Activated CD8-positive, alpha-beta T cell treated with anti-CD3 and anti-CD28 coated beads, Interleukin-2, amount 10 ng/mL, durations not matched to agents 7 days and 5 days (primary cell): ENCODE measurements at regions not wholly inside any gene's neighbourhood (a gene's known extent, or its start where the extent isn't known, plus 50 kb on each side); places are given as distances from the start of the nearest gene placed in this dataset.

ENCODE experiments used
- ATAC-seq: fragments of 150-1000 bp; cut with Tn5 transposase; one replicate; pipeline ENCODE4 v1.10.0; 2021; ENCODE audit warnings: moderate library complexity
- CTCF ChIA-PET: fragments of 350-600 bp; sonication (Branson Sonifier 250); formaldehyde crosslinking; loops from one replicate; lab custom pipeline; 2021; ENCODE audit warnings: antibody characterized with exemption; lab: Charles Lee
- POLR2A ChIA-PET: fragments of 350-600 bp; sonication (Branson Sonifier 250); formaldehyde crosslinking; loops from one replicate; lab custom pipeline; 2021; ENCODE audit warnings: antibody characterized with exemption; lab: Charles Lee
- DNase-seq: peaks from one replicate; pipeline ENCODE4 v3.0.0-alpha.2; 2020
- H3K27ac Mint-ChIP-seq: one replicate; pipeline ENCODE4 v1.8.0; 2021; ENCODE audit warnings: mild to moderate bottlenecking, mixed read lengths
- H3K27me3 Mint-ChIP-seq: one replicate; pipeline ENCODE4 v1.8.0; 2021; ENCODE audit warnings: low read depth, mixed read lengths
- H3K36me3 Mint-ChIP-seq: one replicate; pipeline ENCODE4 v1.8.0; 2021; ENCODE audit warnings: low read depth, mixed read lengths
- H3K4me1 Mint-ChIP-seq: one replicate; pipeline ENCODE4 v1.8.0; 2021; ENCODE audit warnings: low read depth, mixed read lengths
- H3K4me3 Mint-ChIP-seq: one replicate; pipeline ENCODE4 v1.8.0; 2021; ENCODE audit warnings: mild to moderate bottlenecking, mixed read lengths
- H3K9me3 Mint-ChIP-seq: one replicate; pipeline ENCODE4 v1.8.0; 2022; ENCODE audit warnings: mixed read lengths; ENCODE audit not compliant: insufficient read depth

- DNase-seq (no peak), ATAC-seq (no peak)
- Mint-ChIP-seq H3K27me3 (no peaks in the 10 kb centered on the region), H3K4me1 (no peaks in the 10 kb centered on the region), H3K4me3 (no peak overlapping the region), H3K27ac (no peak overlapping the region), H3K36me3 (no peaks in the 10 kb centered on the region), H3K9me3 (no peaks in the 10 kb centered on the region)
- POLR2A ChIA-PET = no interaction called here
- CTCF ChIA-PET = no interaction called here
Observed at GRCh38 chr6:168226061-168226752, 93.4 kb downstream of the DACT2 start.

GRCh38 chr6:168225471-168225911 lies 94.1 kb downstream of the DACT2 start:
- Mint-ChIP-seq H3K4me1 (no peaks in the 10 kb centered on the region), H3K9me3 (no peaks in the 10 kb centered on the region), H3K36me3 (no peaks in the 10 kb centered on the region), H3K27ac (no peak overlapping the region), H3K4me3 (no peak overlapping the region), H3K27me3 (no peaks in the 10 kb centered on the region)
- ChIA-PET CTCF (no interaction called here), POLR2A (no interaction called here)
- DNase-seq (no peak), ATAC-seq (no peak)

- DNase-seq = no peak
- Mint-ChIP-seq H3K4me3 (no peak overlapping the region), H3K27ac (no peak overlapping the region), H3K27me3 (no peaks in the 10 kb centered on the region), H3K36me3 (no peaks in the 10 kb centered on the region), H3K9me3 (no peaks in the 10 kb centered on the region), H3K4me1 (no peaks in the 10 kb centered on the region)
- ChIA-PET CTCF (no interaction called here), POLR2A (no interaction called here)
- no peak for ATAC-seq
Observed at GRCh38 chr6:168223755-168224154, 95.8 kb downstream of the DACT2 start.

DNA sequence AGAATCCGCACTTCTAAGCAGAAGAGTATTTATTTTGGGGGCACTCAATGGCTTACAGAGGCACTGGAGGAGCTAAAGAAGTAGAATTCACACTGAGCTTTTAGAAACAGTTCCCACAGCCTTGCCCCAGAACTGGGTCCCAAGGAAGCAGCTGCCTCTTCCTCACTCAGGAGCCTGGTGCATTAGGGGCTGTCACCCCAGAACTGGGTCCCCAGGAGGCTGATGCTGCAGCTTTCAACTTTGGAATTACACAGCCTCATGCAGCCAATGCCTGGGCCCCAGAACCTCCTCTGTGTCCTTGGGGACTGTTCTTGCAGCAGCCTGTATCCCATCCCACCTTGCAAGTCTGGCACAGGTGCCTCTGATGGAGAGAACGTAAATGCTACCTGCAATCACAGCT lies 96.4 kb downstream of the DACT2 start:
- ChIA-PET CTCF (no interaction called here), POLR2A (no interaction called here)
- no peaks in the 10 kb centered on the region for H3K36me3 Mint-ChIP-seq
- no peak overlapping the region for H3K27ac Mint-ChIP-seq
- no peaks in the 10 kb centered on the region for H3K4me1 Mint-ChIP-seq
- no peaks in the 10 kb centered on the region for H3K27me3 Mint-ChIP-seq
- no peaks in the 10 kb centered on the region for H3K9me3 Mint-ChIP-seq
- no peak for DNase-seq
- ATAC-seq = no peak
- no peak overlapping the region for H3K4me3 Mint-ChIP-seq

GRCh38 chr6:168222115-168223043 lies 97.2 kb downstream of the DACT2 start:
- H3K27me3 Mint-ChIP-seq = no peaks in the 10 kb centered on the region
- no peak overlapping the region for H3K4me3 Mint-ChIP-seq
- H3K27ac Mint-ChIP-seq = no peak overlapping the region
- ATAC-seq = no peak
- DNase-seq = no peak
- no peaks in the 10 kb centered on the region for H3K36me3 Mint-ChIP-seq
- no peaks in the 10 kb centered on the region for H3K9me3 Mint-ChIP-seq
- ChIA-PET POLR2A (no interaction called here), CTCF (no interaction called here)
- no peaks in the 10 kb centered on the region for H3K4me1 Mint-ChIP-seq

- Mint-ChIP-seq H3K27ac (no peak overlapping the region), H3K4me3 (no peak overlapping the region), H3K4me1 (no peaks in the 10 kb centered on the region), H3K9me3 (no peaks in the 10 kb centered on the region), H3K27me3 (no peaks in the 10 kb centered on the region), H3K36me3 (no peaks in the 10 kb centered on the region)
- no peak for ATAC-seq
- CTCF ChIA-PET = no interaction called here
- POLR2A ChIA-PET = no interaction called here
- no peak for DNase-seq
Observed at GRCh38 chr6:168221497-168222079, 98.0 kb downstream of the DACT2 start.

- H3K27ac Mint-ChIP-seq = no peak overlapping the region
Observed at GRCh38 chr6:168221000-168221399, 98.6 kb downstream of the DACT2 start.

DNA sequence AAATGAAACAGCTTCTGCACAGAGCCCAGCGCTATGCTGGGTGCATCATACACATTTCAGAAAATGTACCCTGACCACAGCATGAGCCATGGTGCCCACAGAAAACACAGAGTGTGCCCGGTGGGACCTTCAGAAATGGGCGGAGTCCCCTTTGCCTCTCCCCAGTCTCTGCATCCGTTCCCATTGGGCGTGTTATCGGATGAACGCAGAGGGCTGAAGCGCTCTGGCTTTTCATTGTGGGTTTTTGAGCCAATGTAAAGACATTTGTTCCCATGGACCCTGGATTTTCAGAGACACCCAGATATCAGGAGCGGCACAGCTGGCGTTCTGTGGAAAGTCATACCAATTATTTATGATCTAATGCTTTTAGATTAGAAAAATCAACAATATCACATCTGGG lies 99.8 kb downstream of the DACT2 start:
- ChIA-PET POLR2A (no interaction called here), CTCF (no interaction called here)
- Mint-ChIP-seq H3K9me3 (no peaks in the 10 kb centered on the region), H3K4me3 (no peak overlapping the region), H3K36me3 (no peaks in the 10 kb centered on the region), H3K27ac (no peak overlapping the region), H3K27me3 (no peaks in the 10 kb centered on the region), H3K4me1 (no peaks in the 10 kb centered on the region)
- no peak for DNase-seq
- no peak for ATAC-seq

More at GRCh38 chr6:168221000-168221399, 98.6 kb downstream of the DACT2 start:
- no peaks in the 10 kb centered on the region for H3K9me3 Mint-ChIP-seq
- CTCF ChIA-PET = no interaction called here
- DNase-seq (no peak), ATAC-seq (no peak)
- H3K4me1 Mint-ChIP-seq = no peaks in the 10 kb centered on the region
- no peaks in the 10 kb centered on the region for H3K36me3 Mint-ChIP-seq
- no peak overlapping the region for H3K4me3 Mint-ChIP-seq
- POLR2A ChIA-PET = no interaction called here
- no peaks in the 10 kb centered on the region for H3K27me3 Mint-ChIP-seq

DNA sequence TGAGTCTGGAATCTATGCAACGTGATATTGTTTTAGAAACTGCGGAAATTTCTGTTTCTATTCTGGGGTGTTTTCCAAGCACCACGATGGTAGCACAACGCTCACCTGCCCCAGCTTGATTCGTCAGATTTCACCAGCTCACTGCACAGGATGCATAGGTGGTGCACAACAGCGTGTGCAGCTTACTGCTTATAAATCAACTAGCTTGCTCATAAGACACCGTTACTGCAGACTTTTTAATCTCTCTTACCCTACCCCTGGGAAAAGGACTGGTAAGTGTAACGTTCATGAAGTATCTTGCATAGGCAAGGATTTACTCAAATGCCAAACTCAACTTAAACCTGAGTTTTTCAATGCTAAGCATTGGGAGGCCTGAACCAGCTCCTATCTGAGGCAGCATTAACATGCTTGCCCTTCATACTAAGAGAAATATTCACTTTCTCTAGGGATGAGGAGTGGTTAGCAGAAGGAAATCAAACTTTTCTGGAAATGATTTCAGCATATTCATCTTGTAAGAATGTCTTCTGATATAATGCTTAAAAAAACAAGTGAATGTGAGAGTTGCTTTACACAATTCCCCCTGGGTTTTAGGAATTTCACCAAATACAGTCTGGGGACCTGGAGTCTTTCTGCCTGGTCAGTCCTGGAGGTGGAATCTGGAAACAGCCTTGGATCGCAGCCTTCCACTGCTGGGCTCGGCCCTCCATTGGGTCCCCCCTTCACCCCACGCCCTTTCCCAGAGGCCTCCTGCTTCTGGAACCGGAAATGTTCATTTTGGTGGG lies 100.6 kb downstream of the DACT2 start:
- no peak for ATAC-seq
- POLR2A ChIA-PET = no interaction called here
- Mint-ChIP-seq H3K4me3 (no peak overlapping the region), H3K4me1 (no peaks in the 10 kb centered on the region), H3K36me3 (no peaks in the 10 kb centered on the region), H3K27me3 (no peaks in the 10 kb centered on the region), H3K9me3 (no peaks in the 10 kb centered on the region), H3K27ac (no peak overlapping the region)
- CTCF ChIA-PET = no interaction called here
- no peak for DNase-seq

DNA sequence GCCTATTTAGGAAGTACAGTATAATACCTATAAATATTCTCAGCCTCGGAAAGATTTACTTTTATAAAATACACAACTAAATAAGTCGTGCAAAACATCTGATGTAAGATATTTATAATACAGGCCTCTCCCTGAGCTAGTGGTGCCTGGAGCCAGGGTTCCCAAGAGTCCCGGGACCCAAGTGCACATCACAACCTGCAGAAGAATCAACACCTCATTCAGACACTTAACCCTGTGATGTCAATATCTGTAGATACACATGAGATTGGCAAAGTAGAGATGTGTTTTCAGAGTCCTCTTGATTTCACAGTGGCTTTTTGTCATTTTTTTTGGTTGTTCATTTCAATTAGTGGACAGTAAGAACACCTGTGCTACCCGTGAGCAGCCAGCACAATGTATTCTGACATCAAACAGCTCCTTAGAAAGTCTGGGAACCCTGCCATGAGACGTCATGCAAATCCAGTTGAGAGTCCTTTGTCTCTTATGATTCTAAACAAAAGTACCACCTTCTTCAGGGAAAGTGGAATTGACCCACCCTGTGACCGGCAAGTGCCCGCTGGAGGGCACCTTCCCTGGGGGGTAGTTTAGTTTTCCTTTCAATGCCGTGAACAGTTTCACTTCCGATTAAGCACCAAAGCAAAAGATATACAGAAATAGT lies 101.6 kb downstream of the DACT2 start:
- ATAC-seq (no peak), DNase-seq (no peak)
- Mint-ChIP-seq H3K27ac (no peak overlapping the region), H3K27me3 (no peaks in the 10 kb centered on the region), H3K4me1 (no peaks in the 10 kb centered on the region), H3K4me3 (no peak overlapping the region), H3K9me3 (no peaks in the 10 kb centered on the region), H3K36me3 (no peaks in the 10 kb centered on the region)
- POLR2A ChIA-PET = no interaction called here
- CTCF ChIA-PET = no interaction called here

DNA sequence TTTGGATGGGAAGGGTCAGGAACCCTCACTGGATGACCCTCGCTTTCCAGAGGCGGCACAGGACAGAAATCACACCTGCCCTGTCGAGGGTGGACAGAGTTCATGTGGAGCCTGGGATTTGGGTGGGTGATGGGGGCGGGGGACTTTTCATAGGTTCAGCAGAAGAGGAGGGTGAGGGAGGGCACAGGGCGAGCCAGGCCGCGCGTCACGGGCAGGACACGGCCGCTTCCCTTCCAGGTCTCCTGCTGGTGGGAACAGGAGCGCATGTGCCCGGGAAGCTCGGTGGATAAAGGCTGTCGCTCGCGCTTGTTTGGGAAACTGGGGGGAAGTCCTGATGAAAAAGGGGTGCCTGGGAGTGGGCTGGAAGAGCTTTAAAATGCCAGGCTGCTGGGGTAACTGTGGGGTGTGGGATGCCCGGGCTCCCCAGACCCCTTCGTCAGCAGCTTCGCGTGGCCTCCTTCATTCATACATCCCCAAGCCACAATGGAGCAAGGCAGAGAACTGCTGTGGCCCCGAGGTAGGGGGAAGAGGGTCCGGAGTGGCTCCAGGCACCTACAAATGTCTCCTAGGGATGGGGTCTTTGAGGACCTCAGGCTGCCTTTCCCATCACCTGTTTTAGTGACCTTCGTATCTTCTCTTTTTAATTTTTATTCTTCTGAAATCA lies 102.2 kb downstream of the DACT2 start:
- POLR2A ChIA-PET = no interaction called here
- no peak overlapping the region for H3K27ac Mint-ChIP-seq
- CTCF ChIA-PET = no interaction called here

More for the DNA sequence above, 102.2 kb downstream of the DACT2 start:
- Mint-ChIP-seq H3K4me3 (no peak overlapping the region), H3K27me3 (no peaks in the 10 kb centered on the region), H3K9me3 (no peaks in the 10 kb centered on the region), H3K4me1 (no peaks in the 10 kb centered on the region), H3K36me3 (no peaks in the 10 kb centered on the region)
- ATAC-seq (no peak), DNase-seq (no peak)
